Gastrocnemius medialis (tissue), 4 donors: ENCODE measurements at regions not wholly inside any gene's neighbourhood (a gene's known extent, or its start where the extent isn't known, plus 50 kb on each side); places are given as distances from the start of the nearest gene placed in this dataset.

Source experiments
- CTCF ChIP-seq, 5 experiments: fragments of 450-650 bp in 3 of 5; fragments of 200-600 bp in 2 of 5; sonication (generic) in 2 of 5; IDR thresholded peaks in 4 of 5; conservative IDR thresholded peaks in 1 of 5; 1 replicate in 4 of 5; 2 replicates in 1 of 5; pipeline ENCODE4 v1.5.1; 2016 to 2019; ENCODE audit warnings: antibody characterized with exemption in 5 of 5, mild to moderate bottlenecking in 3 of 5, moderate library complexity in 3 of 5
- POLR2A ChIP-seq, 2 donors: fragments of 450-650 bp; IDR thresholded peaks; one replicate each; pipeline ENCODE4 v1.6.1; 2017; ENCODE audit warnings: antibody characterized with exemption in 2 of 2, mild to moderate bottlenecking in 2 of 2, moderate library complexity in 2 of 2

- TF ChIP-seq CTCF (IDR thresholded peaks at IDR 0.05 in 4 of 5, conservative IDR thresholded peaks at IDR 0.05 in 1 of 5): no peak
- TF ChIP-seq POLR2A (IDR thresholded peaks at IDR 0.05): no peak
Observed at GRCh38 chr7:55299273-55299967, 65.7 kb upstream of the LANCL2 start.
